GM21576 (cell line): ENCODE measurements at regions not wholly inside any gene's neighbourhood (a gene's known extent, or its start where the extent isn't known, plus 50 kb on each side); places are given as distances from the start of the nearest gene placed in this dataset.
A peak's percentile ranks its signal among the peaks of the same experiment; 100 is the strongest.
"Not testable (repeated sequence)": the region's sequence is repeated elsewhere in the genome, so short reads cannot be mapped to it uniquely, and the experiment has no call there.

ENCODE experiments used
- ATAC-seq: cut with Tn5 transposase; IDR thresholded peaks from one replicate; pipeline ENCODE4 v1.9.1; 2021; ENCODE audit warnings: mild to moderate bottlenecking, moderate library complexity; ENCODE audit not compliant: unreplicated experiment

DNA sequence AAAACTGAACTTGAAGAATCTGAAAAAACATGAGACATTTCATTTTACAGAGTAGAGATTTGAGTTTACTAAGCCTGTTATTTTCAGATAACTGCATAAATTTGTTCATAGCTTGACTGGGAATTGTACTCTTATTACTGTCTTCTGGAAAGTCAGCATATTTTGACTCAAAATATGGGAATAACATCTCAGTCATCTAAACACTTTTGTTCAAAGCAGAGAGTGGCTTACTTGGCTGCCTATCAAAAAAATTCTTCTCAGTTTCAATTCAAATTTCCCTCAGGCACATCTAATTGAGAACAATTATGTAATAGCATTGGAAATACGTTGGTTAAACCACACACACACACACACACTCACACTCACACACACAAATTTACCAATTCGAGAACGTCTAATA, 384.6 kb downstream of the ARL4A start:
- no peak for ATAC-seq

DNA sequence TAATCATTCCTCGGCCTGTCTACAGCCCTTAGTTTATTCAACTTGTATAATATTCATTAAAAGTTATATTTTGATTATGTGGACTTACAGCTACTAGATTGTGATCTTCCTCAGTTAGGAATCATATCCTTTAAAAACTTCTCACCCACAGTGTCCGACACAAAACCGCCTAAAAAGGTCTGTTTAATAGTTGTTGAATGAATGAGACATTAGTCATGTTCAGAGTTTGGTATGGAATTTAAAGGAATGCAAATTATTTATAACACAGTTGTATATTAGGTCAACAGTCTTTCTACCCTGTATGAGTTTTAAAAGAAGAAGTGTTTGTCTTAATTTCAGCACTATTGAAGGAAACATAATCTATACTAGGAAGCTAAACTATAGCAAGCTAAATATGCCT, 390.0 kb downstream of the ARL4A start:
- ATAC-seq: no peak

DNA sequence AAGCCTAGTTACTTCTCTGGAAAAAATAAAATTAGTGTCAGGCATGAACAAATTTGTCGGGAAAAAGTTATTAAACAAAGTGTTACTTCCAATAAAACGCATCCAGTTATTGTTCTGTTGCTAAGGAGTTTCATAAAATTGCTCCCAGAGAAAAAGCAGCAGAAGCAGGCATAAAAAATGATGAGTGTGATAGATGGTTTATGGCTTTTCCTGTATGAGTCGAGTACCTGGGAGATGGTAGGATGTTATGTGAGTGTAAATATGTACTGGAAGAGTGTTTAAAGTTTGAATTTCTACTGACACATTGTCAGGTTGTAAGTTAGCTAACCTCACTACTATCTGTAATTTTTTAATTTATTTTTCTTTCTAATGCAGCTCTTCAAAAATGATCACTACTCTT, 390.7 kb downstream of the ARL4A start:
- no peak for ATAC-seq

GRCh38 chr7:13090959-13091358, 403.5 kb downstream of the ARL4A start:
- ATAC-seq: no peak

DNA sequence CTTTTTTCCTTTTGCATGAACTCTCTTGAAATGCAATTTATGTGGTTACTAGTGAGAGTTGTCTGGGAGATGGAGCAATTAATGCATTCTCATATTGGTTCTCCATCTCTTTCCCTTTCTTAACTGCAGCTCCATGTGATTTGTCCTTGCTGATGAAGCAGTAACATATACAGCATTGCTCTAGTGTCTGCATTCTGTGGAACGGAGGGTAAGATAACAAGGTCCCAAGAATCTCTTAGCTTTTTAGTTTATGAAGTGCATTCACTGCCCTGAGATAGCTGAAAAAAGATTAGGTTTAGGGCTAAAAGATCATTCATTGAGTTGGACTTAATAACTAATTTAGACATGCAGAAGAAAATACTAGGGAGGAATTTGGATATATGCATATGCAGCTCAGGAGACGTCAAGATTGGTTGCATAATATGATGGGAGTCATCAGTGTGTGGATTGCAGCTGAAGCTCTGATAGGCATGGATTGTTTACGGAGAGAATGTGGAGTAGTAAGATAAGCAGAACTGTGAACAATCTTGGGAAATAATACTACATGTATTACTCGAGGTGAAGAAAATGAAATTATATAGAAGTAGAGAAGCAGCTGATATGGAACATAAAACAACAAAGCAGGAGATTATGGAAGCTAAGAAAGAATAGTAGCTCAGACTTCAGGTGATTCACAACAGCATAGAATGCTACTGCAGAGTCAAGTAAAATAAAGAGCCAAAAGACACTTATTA, 404.7 kb downstream of the ARL4A start:
- no peak for ATAC-seq

DNA sequence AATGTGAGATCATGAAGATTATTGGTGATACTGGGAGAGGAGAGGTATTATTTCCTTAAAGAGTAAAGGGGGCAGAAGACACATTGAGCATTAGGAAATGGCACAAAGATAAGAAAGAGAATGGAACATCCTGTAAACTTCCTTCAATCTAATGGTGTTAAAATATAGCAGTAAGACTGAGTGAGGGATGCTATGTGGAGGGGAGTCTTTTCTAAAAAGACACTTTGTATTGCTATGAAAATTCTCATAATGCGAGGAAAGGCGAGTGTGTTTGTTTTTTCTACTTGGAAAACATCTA, 405.2 kb downstream of the ARL4A start:
- ATAC-seq: no peak

DNA sequence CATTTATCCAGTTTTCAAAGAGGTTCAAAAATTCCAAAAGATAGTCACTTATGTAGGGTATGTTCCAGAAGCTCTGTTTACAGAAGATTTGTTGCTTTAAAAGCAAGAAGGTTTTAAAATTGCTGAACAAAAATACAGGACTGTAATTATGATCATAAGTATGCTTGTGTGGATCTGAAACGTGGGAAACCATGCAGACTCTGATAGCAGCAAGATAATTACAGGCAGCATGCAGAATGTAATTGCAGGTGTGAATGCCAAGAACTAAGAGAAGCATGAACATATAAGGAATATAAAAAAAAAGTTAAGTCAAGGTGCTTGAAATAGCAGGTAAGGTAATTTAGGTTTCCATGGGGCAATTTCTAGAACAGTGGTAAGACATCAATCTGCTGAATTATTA, 405.7 kb downstream of the ARL4A start:
- no peak for ATAC-seq

DNA sequence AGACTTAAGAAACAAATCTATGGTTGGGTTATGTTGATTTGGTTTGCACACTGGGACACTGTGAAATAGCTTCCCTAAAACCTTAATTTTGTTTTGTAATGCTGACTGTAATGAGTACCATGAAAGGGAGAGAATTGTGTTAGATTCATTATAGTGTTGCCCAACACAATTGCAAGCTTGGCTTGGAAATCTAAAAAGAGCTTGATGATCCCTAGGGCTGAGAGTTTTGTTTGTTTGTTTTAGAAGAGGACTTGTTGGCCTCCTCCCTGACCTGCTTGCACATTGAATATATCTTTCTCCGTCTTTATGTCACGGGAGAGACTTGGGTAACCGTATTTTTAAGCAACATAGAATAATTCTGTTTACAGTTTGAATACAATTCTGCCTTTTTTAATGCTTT, 410.1 kb downstream of the ARL4A start:
- ATAC-seq: no peak

- no peak for ATAC-seq
Observed at GRCh38 chr7:13098161-13098560, 410.7 kb downstream of the ARL4A start.

DNA sequence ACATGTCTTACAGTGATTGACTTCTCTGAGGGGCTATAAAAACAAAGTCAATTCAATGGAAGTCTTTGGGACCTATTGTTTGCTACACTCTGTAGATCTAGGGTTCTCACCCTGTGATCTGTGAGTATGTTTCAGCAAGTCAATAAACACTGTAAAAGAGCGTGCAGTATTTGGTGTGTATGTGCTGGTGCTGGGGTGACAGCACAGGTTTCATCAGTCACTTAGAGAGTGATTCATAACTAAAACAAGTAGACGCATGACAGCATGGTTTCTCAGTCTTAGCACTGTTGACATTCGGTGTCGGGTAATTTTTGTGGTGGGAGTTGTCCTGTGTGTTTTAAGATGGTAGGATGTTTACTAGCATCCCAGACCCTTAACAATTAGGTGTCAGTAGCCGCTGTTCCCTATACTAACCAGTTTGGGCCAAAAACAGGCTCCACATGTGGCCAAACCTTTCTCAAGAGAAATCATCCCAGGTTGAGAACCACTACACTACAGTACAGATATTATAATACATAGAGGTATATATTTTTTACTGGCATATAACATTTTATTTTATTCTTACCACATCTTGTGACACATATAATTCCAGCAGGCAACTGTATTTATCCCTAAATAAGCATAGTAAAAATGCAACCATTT, 411.8 kb downstream of the ARL4A start:
- peak; percentile 87 for ATAC-seq

DNA sequence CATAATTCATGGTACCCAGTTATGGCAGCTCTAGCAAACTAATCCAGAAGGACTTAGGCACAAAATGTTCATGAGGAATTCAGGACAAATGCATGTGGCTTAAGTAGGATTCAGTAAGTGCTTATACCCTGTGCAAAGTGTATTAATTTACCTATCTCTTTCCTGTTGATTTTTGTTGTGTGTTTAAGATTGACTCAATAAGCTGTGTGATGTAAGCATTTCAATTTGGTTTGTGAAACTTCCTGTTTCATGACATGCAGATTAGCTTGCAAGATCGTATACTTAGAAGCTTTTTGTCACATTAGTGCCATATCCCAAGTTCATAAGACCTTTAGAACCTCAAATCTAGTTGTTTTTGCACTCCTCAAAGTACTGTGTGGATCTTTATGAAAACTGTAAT, 416.7 kb downstream of the ARL4A start:
- ATAC-seq: no peak

DNA sequence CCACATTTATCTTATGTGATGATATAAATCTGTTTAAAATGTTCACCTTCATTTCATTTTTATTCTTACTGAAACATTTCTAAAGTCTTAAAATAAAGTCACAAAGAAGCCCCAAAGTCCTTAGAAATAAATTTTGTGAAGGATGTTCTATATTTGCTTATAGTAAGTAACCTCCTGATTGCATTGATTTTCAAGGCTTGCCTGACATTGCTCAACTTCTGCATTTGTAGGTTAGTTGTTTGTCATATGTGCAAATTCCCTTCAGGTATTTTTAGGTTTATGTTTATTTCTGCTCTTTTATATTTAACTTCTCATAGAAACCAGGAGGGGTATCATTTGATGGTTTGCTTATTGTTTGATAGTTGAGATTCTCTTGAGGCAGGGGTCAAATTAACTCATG, 417.8 kb downstream of the ARL4A start:
- no peak for ATAC-seq

DNA sequence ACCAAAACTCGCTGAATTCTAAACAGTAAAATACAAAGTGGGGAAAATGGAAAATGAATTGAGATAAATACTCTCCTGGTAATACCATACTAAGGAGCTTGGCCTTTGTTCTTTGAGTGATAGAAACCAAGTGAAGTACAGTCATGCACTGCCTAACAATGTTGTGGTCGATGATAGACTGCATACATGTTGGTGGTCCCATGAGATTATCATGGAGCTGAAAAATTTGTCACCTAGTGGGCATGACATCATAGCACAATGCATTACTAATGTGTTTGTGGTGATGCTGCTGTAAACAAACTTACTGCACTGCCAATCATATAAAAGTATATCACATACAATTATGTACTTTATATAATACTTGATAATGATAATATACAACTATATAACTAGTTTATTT, 419.1 kb downstream of the ARL4A start:
- ATAC-seq: no peak

GRCh38 chr7:13107291-13107690, 419.9 kb downstream of the ARL4A start:
- ATAC-seq: no peak

DNA sequence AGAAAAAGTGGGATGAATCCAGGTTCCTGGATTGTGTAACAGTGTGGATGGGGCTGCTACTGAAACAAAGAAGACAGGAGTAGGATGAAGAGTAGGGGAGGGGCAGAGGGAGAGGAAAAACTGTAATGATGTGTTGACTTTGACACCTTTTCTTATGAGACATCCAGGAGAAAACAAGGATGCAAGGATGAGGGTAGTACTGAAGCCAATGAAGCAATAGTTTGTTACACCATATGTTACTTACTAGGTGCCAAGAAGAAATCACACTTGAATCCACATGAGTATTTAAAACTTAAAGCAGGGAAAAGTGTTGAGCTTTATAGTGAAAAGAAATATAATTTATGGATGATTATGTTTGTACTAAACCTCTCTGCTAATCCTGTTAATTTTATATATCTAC, 420.6 kb downstream of the ARL4A start:
- no peak for ATAC-seq

- ATAC-seq: no peak
Observed at GRCh38 chr7:13109201-13109600, 421.8 kb downstream of the ARL4A start.

DNA sequence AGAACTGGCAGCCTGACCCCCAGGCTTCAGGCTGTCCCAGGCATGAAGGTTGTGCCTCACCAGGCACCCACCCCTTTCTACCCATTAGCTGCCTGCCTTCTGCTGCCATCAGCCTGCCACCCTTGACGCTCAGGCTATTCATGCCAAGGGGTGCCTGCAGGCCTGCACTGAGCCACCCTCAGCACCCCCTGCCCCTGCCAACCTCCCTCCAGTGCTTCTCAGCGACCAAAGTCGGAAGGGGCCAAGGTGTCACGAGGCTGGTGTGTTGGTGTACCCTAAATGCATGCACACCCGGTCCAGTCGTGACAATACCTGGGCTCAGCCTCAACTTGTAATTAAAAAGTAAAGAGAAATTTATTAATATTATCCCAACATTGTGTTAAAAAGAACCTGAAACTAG, 422.7 kb downstream of the ARL4A start:
- no peak for ATAC-seq

DNA sequence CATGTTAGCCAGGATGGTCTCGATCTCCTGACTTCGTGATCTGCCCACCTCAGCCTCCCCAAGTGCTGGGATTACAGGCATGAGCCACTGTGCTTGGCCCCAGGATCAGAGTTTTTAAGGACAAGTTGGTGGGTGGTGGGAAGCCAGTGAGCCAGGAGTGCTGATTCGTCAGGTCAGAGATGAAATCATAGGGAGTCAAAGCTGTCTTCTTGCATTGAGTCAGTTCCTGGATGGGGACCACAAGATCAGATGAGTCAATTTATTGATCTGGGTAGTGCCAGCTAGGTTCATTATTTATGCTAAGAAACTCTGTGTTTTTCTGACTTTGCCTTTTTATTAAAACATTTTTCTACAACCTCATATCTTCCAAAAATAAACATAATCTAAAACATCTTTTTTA, 423.8 kb downstream of the ARL4A start:
- ATAC-seq: no peak

GRCh38 chr7:13114240-13114639, 426.8 kb downstream of the ARL4A start:
- not testable (repeated sequence) for ATAC-seq

DNA sequence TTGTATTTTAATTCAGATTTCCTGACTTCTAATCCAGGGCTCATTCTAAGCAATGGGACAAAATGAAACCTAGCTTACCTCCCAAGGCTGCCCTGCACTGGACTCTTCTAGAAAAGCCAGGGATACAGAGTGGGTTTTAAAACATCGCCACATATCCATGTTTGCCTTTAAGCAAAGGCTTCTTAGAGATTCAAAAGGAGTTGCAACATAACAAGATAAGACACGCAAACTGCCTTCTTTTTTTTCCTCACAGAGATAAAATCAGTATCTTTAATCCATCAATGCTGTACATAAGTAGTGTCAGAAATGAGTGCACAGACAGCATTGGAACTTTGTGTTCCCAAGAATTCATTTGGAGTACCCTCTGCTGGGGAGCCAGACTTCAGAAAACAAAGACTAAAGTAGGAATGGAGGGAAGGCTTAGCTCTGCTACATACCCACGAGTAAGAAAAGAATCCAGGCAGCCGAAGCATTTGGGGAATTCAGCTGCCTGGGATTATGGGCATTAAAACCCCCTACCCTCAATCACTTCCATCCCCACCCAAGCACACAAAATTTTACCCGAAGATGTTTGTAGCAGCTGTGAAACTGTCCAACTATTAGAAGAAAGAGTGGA, 427.8 kb downstream of the ARL4A start:
- ATAC-seq: no peak

DNA sequence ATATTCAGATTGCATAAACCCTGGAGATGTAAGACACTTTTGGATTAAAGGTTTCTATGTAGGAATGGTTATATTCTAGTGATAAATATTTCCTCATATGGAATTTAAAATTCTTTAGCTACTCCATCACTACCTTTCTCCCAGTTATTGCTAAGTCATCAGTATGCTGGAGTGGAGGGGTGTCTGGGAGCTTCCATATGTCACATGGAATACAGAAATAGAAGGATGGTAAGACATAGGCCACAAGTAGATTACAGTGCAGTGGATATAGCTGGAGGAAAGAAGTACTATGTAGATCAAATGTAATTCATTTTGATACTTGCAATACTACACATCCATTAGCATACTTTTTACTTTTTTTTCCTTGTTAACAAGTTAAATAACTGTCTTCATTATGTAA, 428.4 kb downstream of the ARL4A start:
- ATAC-seq: no peak

DNA sequence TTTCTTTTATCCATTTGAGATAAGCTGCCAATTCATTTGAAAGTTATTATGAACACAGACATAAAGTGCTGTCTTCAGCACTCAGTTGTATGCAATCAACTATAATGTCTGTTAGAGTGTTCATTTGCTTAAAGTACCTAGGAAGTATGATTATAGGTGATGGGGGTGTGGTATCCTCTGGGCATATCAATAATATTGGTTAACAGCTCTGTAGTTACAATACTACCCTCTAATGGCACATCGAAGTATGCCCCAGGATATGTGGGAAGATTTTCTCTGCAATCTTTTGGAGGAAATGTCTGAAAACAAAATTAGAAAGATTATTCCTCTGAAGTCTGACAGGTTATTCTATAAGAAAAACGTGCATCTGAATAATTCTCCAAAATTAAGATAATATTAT, 429.7 kb downstream of the ARL4A start:
- ATAC-seq: no peak

DNA sequence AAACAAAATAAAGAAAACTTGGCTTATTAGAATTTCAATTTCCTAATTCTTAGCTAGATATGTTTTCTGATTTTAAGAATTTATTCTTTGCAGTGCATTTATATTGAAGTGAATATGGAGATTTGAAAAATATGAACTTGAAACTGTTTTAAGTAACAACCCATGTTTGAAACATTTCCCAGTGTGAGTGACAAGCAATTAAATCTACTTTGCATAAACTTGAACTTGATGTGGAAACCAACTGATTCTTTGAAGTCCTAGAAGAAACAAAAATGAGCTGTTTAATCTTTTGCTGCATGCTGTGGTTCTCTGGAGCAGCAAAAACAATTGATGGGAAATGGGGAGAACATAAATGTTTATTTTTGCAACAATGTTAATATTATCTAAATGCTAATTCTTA, 430.2 kb downstream of the ARL4A start:
- ATAC-seq: no peak
